HepG2 (cell line): ENCODE measurements at regions not wholly inside any gene's neighbourhood (a gene's known extent, or its start where the extent isn't known, plus 50 kb on each side); places are given as distances from the start of the nearest gene placed in this dataset.

Experiments used
- ATAC-seq: fragments of 200-7000 bp; cut with Tn5 transposase; 3 replicates; pipeline ENCODE4 v1.9.1; 2020; ENCODE audit warnings: mild to moderate bottlenecking, moderate library complexity
- BruUV-seq: library from RNA; stranded (reverse); fragments of 400-500 nt; replicated peaks from 2 replicates; lab custom pipeline; 2021; lab: Mats Ljungman, UMichigan
- CTCF ChIA-PET: fragments of 300-600 bp; formaldehyde crosslinking; extraction: SDS; loops from one replicate; lab custom pipeline; 2021; ENCODE audit warnings: low total read pairs, inconsistent platforms, low intra/inter-chr PET ratio; lab: Yijun Ruan, JAX
- POLR2A ChIA-PET: fragments of 350-600 bp; sonication (Branson Sonifier 250); formaldehyde crosslinking; loops from one replicate; lab custom pipeline; 2020; ENCODE audit warnings: antibody characterized with exemption, inconsistent platforms; lab: Yijun Ruan, JAX
- DNase-seq: peaks from one replicate; pipeline ENCODE4 v3.0.0-alpha.2; 2015; ENCODE audit warnings: low spot score
- FAIRE-seq: peaks from 3 replicates; lab custom pipeline; 2011; peaks lifted over from hg19 to GRCh38; lab: Jason Lieb, UNC
- H2AFZ ChIP-seq: one replicate; pipeline ENCODE4 v1.6.1; 2011; ENCODE audit warnings: low read length, inconsistent platforms
- H3K27ac ChIP-seq: fragments of 300-600 bp; 3 replicates; pipeline ENCODE4 v1.8.0; 2011; ENCODE audit warnings: mixed run types, mild to moderate bottlenecking, mixed read lengths, low read length, inconsistent platforms; ENCODE audit not compliant: insufficient read depth; ENCODE audit errors: extremely low read length
- H3K27me3 ChIP-seq, 2 experiments: fragments of 200-600 bp in 1 of 2; 2 replicates in 1 of 2; 3 replicates in 1 of 2; pipeline versions ENCODE4 v1.6.0 to v1.8.0; 2011; ENCODE audit warnings: low read length in 2 of 2, mild to moderate bottlenecking in 2 of 2, moderate library complexity in 2 of 2, inconsistent platforms in 1 of 2; ENCODE audit not compliant: insufficient read depth in 2 of 2, control insufficient read depth in 1 of 2
- H3K36me3 ChIP-seq, 2 experiments: fragments of 200-600 bp in 1 of 2; replicated peaks in 1 of 2; 2 replicates in 1 of 2; 3 replicates in 1 of 2; pipeline versions ENCODE4 v1.5.1 to v1.8.0; 2011; ENCODE audit warnings: low read length in 2 of 2, inconsistent platforms in 1 of 2; ENCODE audit not compliant: insufficient read depth in 2 of 2, control insufficient read depth in 1 of 2
- H3K4me1 ChIP-seq: 2 replicates; pipeline ENCODE4 v1.5.1; 2012; ENCODE audit warnings: low read length, inconsistent platforms; ENCODE audit not compliant: insufficient read depth
- H3K4me2 ChIP-seq: 2 replicates; pipeline ENCODE4 v1.6.0; 2011; ENCODE audit warnings: low read depth, low read length, inconsistent platforms
- H3K4me3 ChIP-seq, 3 experiments: fragments of 200-600 bp in 1 of 3; sonication (generic), shearing (Covaris generic) in 1 of 3; replicated peaks in 1 of 3; 2 replicates each; pipeline ENCODE4 v1.5.1; 2011 to 2016; ENCODE audit warnings: low read length in 3 of 3, inconsistent platforms in 2 of 3, low read depth in 2 of 3, mild to moderate bottlenecking in 2 of 3, control low read depth in 1 of 3, mixed read lengths in 1 of 3; ENCODE audit not compliant: insufficient read depth in 1 of 3
- H3K79me2 ChIP-seq: one replicate; pipeline ENCODE4 v1.6.1; 2011; ENCODE audit warnings: low read length, inconsistent platforms; ENCODE audit not compliant: insufficient read depth
- H3K9ac ChIP-seq: 2 replicates; pipeline ENCODE4 v1.6.0; 2011; ENCODE audit warnings: mild to moderate bottlenecking, low read depth, low read length, inconsistent platforms; ENCODE audit not compliant: insufficient read depth
- H3K9me3 ChIP-seq: 2 replicates; pipeline ENCODE4 v1.5.1; 2012; ENCODE audit warnings: mild to moderate bottlenecking, low read length
- H4K20me1 ChIP-seq: 2 replicates; pipeline ENCODE4 v1.6.0; 2011; ENCODE audit warnings: inconsistent platforms, mild to moderate bottlenecking, low read length, moderate library complexity; ENCODE audit not compliant: insufficient read depth
- ATF5 ChIP-seq: sonication (generic); formaldehyde crosslinking; IDR thresholded peaks from 2 replicates; pipeline ENCODE4 v1.4.0; 2020; ENCODE audit warnings: mild to moderate bottlenecking, low read depth, missing genetic modification reagents
- CHD4 ChIP-seq: fragments of 200-600 bp; sonication (generic); IDR thresholded peaks from 2 replicates; pipeline ENCODE4 v1.7.0; 2017; ENCODE audit warnings: mild to moderate bottlenecking, low read length, borderline replicate concordance
- DR1 ChIP-seq: sonication (generic); formaldehyde crosslinking; IDR thresholded peaks from 2 replicates; pipeline ENCODE4 v1.8.0; 2021; ENCODE audit warnings: mild to moderate bottlenecking, missing genetic modification reagents, inconsistent platforms
- E2F5 ChIP-seq: sonication (generic); formaldehyde crosslinking; conservative IDR thresholded peaks from 2 replicates; pipeline ENCODE4 v1.4.0; 2020; ENCODE audit warnings: missing genetic modification reagents
- KMT2A ChIP-seq: sonication (generic); formaldehyde crosslinking; IDR thresholded peaks from 2 replicates; pipeline ENCODE4 v1.4.0; 2020; ENCODE audit warnings: missing genetic modification reagents
- PAWR ChIP-seq: sonication (generic); formaldehyde crosslinking; IDR thresholded peaks from 2 replicates; pipeline ENCODE4 v1.4.0; 2020; ENCODE audit warnings: missing genetic modification reagents, mild to moderate bottlenecking, borderline replicate concordance
- PCBP2 ChIP-seq: fragments of 200-400 bp; formaldehyde crosslinking; optimal IDR thresholded peaks from 2 replicates; pipeline ENCODE3; 2018; ENCODE audit warnings: low read length, low read depth; ENCODE audit not compliant: poor library complexity, severe bottlenecking
- POLR2A ChIP-seq, 2 experiments: IDR thresholded peaks; 2 replicates each; pipeline ENCODE4 v1.6.1; 2011; ENCODE audit warnings: low read depth in 2 of 2, low read length in 2 of 2, mild to moderate bottlenecking in 1 of 2, moderate library complexity in 1 of 2; ENCODE audit not compliant: insufficient read depth in 1 of 2
- SSRP1 ChIP-seq: IDR thresholded peaks from 2 replicates; pipeline ENCODE4 v1.6.1; 2016; ENCODE audit warnings: control low read depth
- TFDP2 ChIP-seq: sonication (generic); formaldehyde crosslinking; IDR thresholded peaks from 2 replicates; pipeline ENCODE4 v1.4.0; 2020; ENCODE audit warnings: missing genetic modification reagents
- ZGPAT ChIP-seq: IDR thresholded peaks from 2 replicates; pipeline ENCODE4 v1.6.1; 2016; ENCODE audit warnings: mild to moderate bottlenecking
- ZNF276 ChIP-seq: sonication (generic); formaldehyde crosslinking; IDR thresholded peaks from 2 replicates; pipeline ENCODE4 v1.4.0; 2020; ENCODE audit warnings: mild to moderate bottlenecking, low read depth, missing genetic modification reagents
- ZNF383 ChIP-seq: sonication (generic); formaldehyde crosslinking; IDR thresholded peaks from 2 replicates; pipeline ENCODE4 v1.4.0; 2020; ENCODE audit warnings: missing genetic modification reagents, mild to moderate bottlenecking, borderline replicate concordance
- ZNF563 ChIP-seq: sonication (generic); formaldehyde crosslinking; IDR thresholded peaks from 2 replicates; pipeline ENCODE4 v1.8.0; 2022; ENCODE audit warnings: mild to moderate bottlenecking, moderate library complexity, missing genetic modification reagents
- ZNF660 ChIP-seq: sonication (generic); formaldehyde crosslinking; IDR thresholded peaks from 2 replicates; pipeline ENCODE4 v1.5.1; 2020; ENCODE audit warnings: mild to moderate bottlenecking, low read depth, missing genetic modification reagents, borderline replicate concordance
- ZNF749 ChIP-seq: sonication (generic); formaldehyde crosslinking; IDR thresholded peaks from 2 replicates; pipeline ENCODE4 v1.8.0; 2022; ENCODE audit warnings: mild to moderate bottlenecking, missing genetic modification reagents, moderate library complexity, borderline replicate concordance
- ZNF776 ChIP-seq: sonication (generic); formaldehyde crosslinking; IDR thresholded peaks from 2 replicates; pipeline ENCODE4 v1.4.0; 2020; ENCODE audit warnings: mild to moderate bottlenecking, missing genetic modification reagents
- whole genome bisulfite sequencing: methylation state at CpG from one replicate; pipeline ENCODE4 v1.1.6; 2017; ENCODE audit warnings: low lambda C conversion rate; 5-methylcytosine and 5-hydroxymethylcytosine counted together
- in situ Hi-C: cut with HindIII; loops from 2 replicates; pipeline ENCODE4 v1.10.0; 2017; ENCODE audit warnings: low pct_unique_long_range_greater_than_20kb; ENCODE audit not compliant: extremely low pct_ligation_motif_present
- intact Hi-C: fragments of 100-400 bp; cut with micrococcal nuclease; formaldehyde crosslinking; loops from one replicate; pipeline ENCODE4 v1.10.0; 2022; ENCODE audit not compliant: unreplicated experiment

- Histone ChIP-seq H3K79me2 (no peaks in the 10 kb centered on the region), H3K4me1 (peaks cover 22% of the 10 kb centered on the region; the same call in 1 of the 2 replicates), H4K20me1 (no peaks in the 10 kb centered on the region), H3K4me2 (no peak overlapping the region), H3K27ac (no peak overlapping the region), H3K4me3 (0 out of 6 replicates have a peak overlapping the region, but pooled peaks of 1 of the 3 experiments have one; percentile 21), H3K9me3 (no peaks in the 10 kb centered on the region), H3K9ac (no peak overlapping the region), H2AFZ (no peak overlapping the region), H3K27me3 (0 out of 5 replicates have a peak, but pooled peaks cover 0 to 1% of the 10 kb centered on the region in 2 experiments), H3K36me3 (no peaks in the 10 kb centered on the region)
- DNase-seq = no peak
- in situ Hi-C loops = no loop called here
- no peak for ATAC-seq
- no TSS peak for BruUV-seq
- ChIA-PET POLR2A (no interaction called here), CTCF (no interaction called here)
- FAIRE-seq = no peak
- WGBS = 56% methylated on average over 8 of the region's 9 CpGs
- intact Hi-C loops = no loop called here
- no peak for TF ChIP-seq E2F5 (CRISPR knock-in tag)
- TF ChIP-seq DR1 (CRISPR knock-in tag) = no peak
- no peak for TF ChIP-seq PCBP2
- TF ChIP-seq ATF5 = no peak
- TF ChIP-seq TFDP2 (CRISPR knock-in tag) = no peak
- no peak for TF ChIP-seq SSRP1 (CRISPR knock-in tag)
- TF ChIP-seq ZNF776 (CRISPR knock-in tag) = no peak
- TF ChIP-seq ZNF383 = no peak
- no peak for TF ChIP-seq ZNF749
- no peak for TF ChIP-seq CHD4
- no peak for TF ChIP-seq KMT2A (CRISPR knock-in tag)
- TF ChIP-seq PAWR (CRISPR knock-in tag) = no peak
- TF ChIP-seq ZNF660 = no peak
- TF ChIP-seq POLR2A (IDR thresholded peaks at IDR 0.05; ENCODE audit: insufficient read depth in 1 of 2, low read depth in 2 of 2, low read length in 2 of 2) = no peak
- TF ChIP-seq ZNF276 (CRISPR knock-in tag) = no peak
- TF ChIP-seq ZGPAT (CRISPR knock-in tag) = no peak
- TF ChIP-seq ZNF563 (CRISPR knock-in tag) = no peak
Observed at GRCh38 chr12:98419081-98419794, 96.2 kb upstream of the TMPO start.
